ENCODE measurements at regions not wholly inside any gene's neighbourhood (a gene's known extent, or its start where the extent isn't known, plus 50 kb on each side); places are given as distances from the start of the nearest gene placed in this dataset.
"Not testable (repeated sequence)": the region's sequence is repeated elsewhere in the genome, so short reads cannot be mapped to it uniquely, and the experiment has no call there.

GRCh38 chr7:69399401-69399800, 198.9 kb upstream of the AUTS2 start:
- peak; percentile 28 for DNase-seq (ENCODE audit: low read depth)

DNA sequence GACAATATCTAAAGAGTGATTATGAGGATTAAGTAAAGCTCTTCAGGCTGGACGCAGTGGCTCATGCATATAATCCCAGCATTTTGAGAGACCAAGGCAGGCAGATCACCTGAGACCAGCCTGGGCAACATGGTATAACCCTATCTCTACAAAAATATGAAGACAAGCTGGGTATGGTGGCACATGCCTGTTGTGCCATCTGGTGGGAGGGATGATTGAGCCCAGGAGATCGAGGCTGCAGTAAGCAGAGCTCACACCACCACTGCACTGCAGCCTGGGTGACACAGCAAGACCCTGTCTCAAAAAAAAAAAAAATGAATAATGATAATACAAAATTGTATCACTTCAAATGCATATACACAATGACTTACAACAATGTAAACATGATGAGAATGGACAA, 195.6 kb upstream of the AUTS2 start:
- no peak for DNase-seq (ENCODE audit: low read depth)

- DNase-seq (ENCODE audit: low read depth) = no peak
These were observed 195.1 kb upstream of the AUTS2 start for GRCh38 chr7:69403169-69403568.

DNA sequence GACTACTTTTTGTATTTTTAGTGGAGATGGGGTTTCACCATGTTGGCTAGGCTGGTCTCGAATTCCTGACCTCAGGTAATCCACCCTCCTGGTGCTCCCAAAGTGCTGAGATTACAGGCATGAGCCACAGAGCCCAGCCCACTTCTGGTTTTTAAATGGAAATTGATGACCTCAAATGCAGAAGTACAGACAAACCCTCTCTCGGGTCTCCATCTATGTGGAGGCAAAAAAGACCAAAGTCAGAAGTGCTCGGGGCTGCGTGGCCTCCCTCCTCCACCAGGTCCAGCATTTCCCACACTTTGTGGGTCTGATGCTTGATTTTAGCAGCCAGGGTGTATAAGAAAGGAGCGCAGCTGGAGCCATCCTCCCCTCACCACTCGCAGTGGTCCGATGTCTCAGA, 187.3 kb upstream of the AUTS2 start:
- DNase-seq (ENCODE audit: low read depth) = no peak

GRCh38 chr7:69411466-69411865, 186.8 kb upstream of the AUTS2 start:
- no peak for DNase-seq (ENCODE audit: low read depth)

GRCh38 chr7:69412331-69413146, 185.7 kb upstream of the AUTS2 start:
- DNase-seq (ENCODE audit: low read depth) = peak; percentile 55

DNA sequence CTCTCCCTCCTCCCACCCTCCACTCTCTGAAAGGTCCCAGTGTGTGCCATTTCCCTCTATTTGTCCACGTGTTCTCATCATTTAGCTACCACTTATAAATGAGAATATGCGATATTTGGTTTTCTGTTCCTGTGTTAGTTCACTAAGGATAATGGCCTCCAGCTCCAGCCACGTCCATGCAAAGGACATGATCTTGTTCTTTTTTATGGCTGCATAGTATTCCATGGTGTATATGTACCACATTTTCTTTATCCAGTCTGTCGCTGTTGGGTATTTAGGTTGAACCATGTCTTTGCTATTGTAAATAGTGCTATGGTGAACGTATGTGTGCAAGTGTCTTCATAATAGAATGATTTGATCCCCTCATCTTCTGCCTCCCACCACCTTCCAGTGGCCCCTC, 183.7 kb upstream of the AUTS2 start:
- no peak for DNase-seq (ENCODE audit: low read depth)

- DNase-seq (ENCODE audit: low read depth) = no peak
These were observed 179.2 kb upstream of the AUTS2 start for GRCh38 chr7:69418869-69419670.

DNA sequence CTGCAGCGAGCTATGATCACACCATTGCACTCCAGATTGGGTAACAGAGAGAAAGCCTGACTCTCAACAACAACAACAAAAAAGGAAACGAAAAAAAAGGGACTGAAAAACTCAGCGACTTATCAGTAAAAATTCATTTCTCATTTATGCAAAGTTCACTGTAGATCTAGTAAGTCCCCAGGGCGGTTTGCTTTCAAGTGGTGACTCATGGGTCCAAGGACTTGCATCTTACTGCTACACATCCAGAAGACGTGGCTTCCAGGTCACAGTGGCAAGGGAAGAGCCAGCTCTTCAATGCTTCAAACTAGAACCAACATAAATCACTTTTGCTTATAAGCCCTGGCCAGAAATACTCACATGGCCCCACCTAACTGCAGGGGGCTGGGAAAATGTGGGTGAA, 178.3 kb upstream of the AUTS2 start:
- DNase-seq (ENCODE audit: low read depth) = no peak

- DNase-seq (ENCODE audit: low read depth) = no peak
These were observed 175.7 kb upstream of the AUTS2 start for GRCh38 chr7:69422574-69422985.

GRCh38 chr7:69426705-69427104, 171.6 kb upstream of the AUTS2 start:
- DNase-seq (ENCODE audit: low read depth) = no peak

- no peak for DNase-seq (ENCODE audit: low read depth)
These were observed 170.2 kb upstream of the AUTS2 start for GRCh38 chr7:69428089-69428488.

DNA sequence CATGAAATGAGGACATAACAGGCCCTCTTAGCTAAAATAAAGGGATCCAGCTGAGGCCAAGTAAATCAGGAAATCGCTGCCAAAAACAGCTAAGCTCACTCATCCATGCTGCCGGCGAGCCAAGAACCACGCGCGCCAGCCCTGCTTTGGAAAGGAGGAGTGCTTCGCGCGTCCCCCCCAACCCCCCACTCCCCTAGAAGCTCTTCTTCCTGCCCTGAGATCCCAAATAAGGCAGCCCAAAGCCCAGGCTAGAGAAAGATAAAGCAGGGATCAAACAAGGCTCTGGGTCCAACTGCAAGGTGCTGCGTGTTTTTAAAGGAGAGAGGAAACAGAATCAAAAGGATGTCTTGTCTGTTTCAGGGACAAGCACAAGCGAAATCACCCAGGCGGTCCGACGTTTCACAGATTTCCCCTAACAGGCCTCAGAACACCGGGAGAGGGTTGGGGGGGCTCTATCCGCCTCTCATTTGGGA, 168.3 kb upstream of the AUTS2 start:
- no peak for DNase-seq (ENCODE audit: low read depth)

- DNase-seq (ENCODE audit: low read depth) = no peak
These were observed 167.8 kb upstream of the AUTS2 start for GRCh38 chr7:69430384-69431021.

DNA sequence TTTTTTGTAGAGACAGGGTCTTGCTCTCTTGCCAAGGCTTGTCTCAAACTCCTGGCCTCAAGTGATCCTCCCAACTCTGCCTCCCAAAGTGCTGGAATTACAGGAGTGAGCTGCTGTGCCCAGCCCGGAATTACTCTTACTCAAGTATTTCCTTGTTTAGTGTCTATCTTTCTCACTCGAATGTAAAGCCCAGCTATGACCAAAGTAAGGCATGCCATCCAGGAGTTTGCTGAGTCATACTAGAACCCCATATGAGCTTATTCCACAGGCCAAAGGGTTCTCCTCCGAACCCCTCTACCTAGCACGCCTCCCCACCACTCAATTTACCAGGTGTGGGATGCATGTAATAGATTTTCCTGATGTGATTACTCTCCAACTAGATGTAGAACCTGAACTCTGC, 166.6 kb upstream of the AUTS2 start:
- no peak for DNase-seq (ENCODE audit: low read depth)

GRCh38 chr7:69432276-69432675, 166.0 kb upstream of the AUTS2 start:
- not testable (repeated sequence) for DNase-seq (ENCODE audit: low read depth)

GRCh38 chr7:69433081-69433480, 165.2 kb upstream of the AUTS2 start:
- DNase-seq (ENCODE audit: low read depth) = no peak

- DNase-seq (ENCODE audit: low read depth) = peak; percentile 81
These were observed 163.9 kb upstream of the AUTS2 start for GRCh38 chr7:69434398-69434815.

GRCh38 chr7:69435711-69436110, 162.6 kb upstream of the AUTS2 start:
- DNase-seq (ENCODE audit: low read depth) = no peak

- no peak for DNase-seq (ENCODE audit: low read depth)
These were observed 161.3 kb upstream of the AUTS2 start for GRCh38 chr7:69436946-69437345.

- no peak for DNase-seq (ENCODE audit: low read depth)
These were observed 159.5 kb upstream of the AUTS2 start for GRCh38 chr7:69438584-69439412.
